Thyroid gland (tissue), 4 donors: ENCODE measurements at regions not wholly inside any gene's neighbourhood (a gene's known extent, or its start where the extent isn't known, plus 50 kb on each side); places are given as distances from the start of the nearest gene placed in this dataset.

Experiments used
- DNase-seq, 2 donors: peaks; one replicate each; pipeline ENCODE4 v3.0.0-alpha.2; 2019
- H3K27ac ChIP-seq, 3 donors: fragments of 200-600 bp; sonication (generic); 1 replicate in 2 of 3; 2 replicates in 1 of 3; pipeline ENCODE4 v1.5.1; 2016 to 2019; ENCODE audit warnings: mild to moderate bottlenecking in 1 of 3, moderate library complexity in 1 of 3
- H3K27me3 ChIP-seq: fragments of 200-600 bp; sonication (generic); one replicate; pipeline ENCODE4 v1.5.1; 2019
- H3K36me3 ChIP-seq, 2 donors: fragments of 200-600 bp; sonication (generic); one replicate each; pipeline ENCODE4 v1.5.1; 2016 to 2019
- H3K4me1 ChIP-seq, 2 donors: fragments of 200-600 bp; sonication (generic); one replicate each; pipeline ENCODE4 v1.5.1; 2017 to 2019
- H3K4me3 ChIP-seq, 3 donors: fragments of 200-600 bp; sonication (generic); replicated peaks in 1 of 3; 1 replicate in 2 of 3; 2 replicates in 1 of 3; pipeline ENCODE4 v1.5.1; 2016; ENCODE audit warnings: mild to moderate bottlenecking in 1 of 3
- H3K9me3 ChIP-seq: fragments of 200-600 bp; sonication (generic); one replicate; pipeline ENCODE4 v1.5.1; 2017
- CTCF ChIP-seq, 6 experiments: fragments of 200-600 bp in 3 of 6; fragments of 450-650 bp in 3 of 6; sonication (generic) in 3 of 6; IDR thresholded peaks; one replicate each; pipeline ENCODE4 v1.5.1; 2016 to 2019; ENCODE audit warnings: antibody characterized with exemption in 6 of 6, mild to moderate bottlenecking in 2 of 6, inconsistent platforms in 1 of 6, moderate library complexity in 1 of 6
- POLR2A ChIP-seq, 2 donors: fragments of 450-650 bp; IDR thresholded peaks; one replicate each; pipeline ENCODE4 v1.6.1; 2017; ENCODE audit warnings: antibody characterized with exemption in 2 of 2, mild to moderate bottlenecking in 2 of 2, moderate library complexity in 1 of 2
- WGBS, 2 donors: methylation state at CpG; one replicate each; pipeline ENCODE4 v1.1.5; 2017; 5-methylcytosine and 5-hydroxymethylcytosine counted together
- intact Hi-C: fragments of 100-400 bp; cut with DNase I; formaldehyde crosslinking; loops from one replicate; pipeline ENCODE4 v1.15.1; 2023

- Histone ChIP-seq H3K9me3 (no peaks in the 10 kb centered on the region), H3K4me3 (no peak overlapping the region), H3K27me3 (no peaks in the 10 kb centered on the region), H3K4me1 (peaks cover 0 to 8% of the 10 kb centered on the region in 2 donors), H3K27ac (peak overlapping the region; percentile 34 to 82 (median 70)), H3K36me3 (no peaks in the 10 kb centered on the region)
- peak; percentile 99 to 100 for DNase-seq
- 26 to 31% methylated on average over 8 of the region's 8 CpGs for WGBS, 2 donors
- intact Hi-C loops, result no loop called here
- TF ChIP-seq CTCF (IDR thresholded peaks at IDR 0.05) (no peak), POLR2A (IDR thresholded peaks at IDR 0.05) (no peak)
Observed at GRCh38 chr16:73572135-73572828, 524.4 kb upstream of the ZFHX3 start.

- no peak overlapping the region for H3K4me3 ChIP-seq
- no peaks in the 10 kb centered on the region for H3K36me3 ChIP-seq
- no peak overlapping the region for H3K27ac ChIP-seq
- 82 to 83% methylated on average over 9 of the region's 9 CpGs for WGBS, 2 donors
- DNase-seq, result no peak
- no peak for TF ChIP-seq CTCF (IDR thresholded peaks at IDR 0.05)
- no peak for TF ChIP-seq POLR2A (IDR thresholded peaks at IDR 0.05)
- H3K27me3 ChIP-seq, result no peaks in the 10 kb centered on the region
- H3K4me1 ChIP-seq, result peaks cover 0 to 8% of the 10 kb centered on the region in 2 donors
- no peaks in the 10 kb centered on the region for H3K9me3 ChIP-seq
- intact Hi-C loops, result no loop called here
Observed at GRCh38 chr16:73569266-73569980, 521.5 kb upstream of the ZFHX3 start.

GRCh38 chr16:73568769-73569168 is 520.8 kb upstream of the ZFHX3 start:
- no peak for TF ChIP-seq POLR2A (IDR thresholded peaks at IDR 0.05)
- no peak for TF ChIP-seq CTCF (IDR thresholded peaks at IDR 0.05)
- Histone ChIP-seq H3K9me3 (no peaks in the 10 kb centered on the region), H3K4me1 (peaks cover 0 to 8% of the 10 kb centered on the region in 2 donors), H3K4me3 (no peak overlapping the region), H3K27me3 (no peaks in the 10 kb centered on the region), H3K36me3 (no peaks in the 10 kb centered on the region), H3K27ac (no peak overlapping the region)
- intact Hi-C loops, result no loop called here
- DNase-seq, result no peak
- 81 to 93% methylated on average over 9 to 10 of the region's 10 CpGs for WGBS, 2 donors

- DNase-seq, result no peak
- 93 to 94% methylated on average over 2 to 3 of the region's 3 CpGs for WGBS, 2 donors
- Histone ChIP-seq H3K9me3 (no peaks in the 10 kb centered on the region), H3K4me1 (no peaks in the 10 kb centered on the region), H3K27ac (no peak overlapping the region), H3K4me3 (no peak overlapping the region), H3K36me3 (no peaks in the 10 kb centered on the region), H3K27me3 (no peaks in the 10 kb centered on the region)
- intact Hi-C loops, result no loop called here
- TF ChIP-seq CTCF (IDR thresholded peaks at IDR 0.05) (no peak), POLR2A (IDR thresholded peaks at IDR 0.05) (no peak)
Observed at GRCh38 chr16:73565925-73566324, 518.0 kb upstream of the ZFHX3 start.

- no peak overlapping the region for H3K4me3 ChIP-seq
- H3K27me3 ChIP-seq, result no peaks in the 10 kb centered on the region
- H3K4me1 ChIP-seq, result no peaks in the 10 kb centered on the region
- H3K27ac ChIP-seq, result no peak overlapping the region
- no peak for TF ChIP-seq POLR2A (IDR thresholded peaks at IDR 0.05)
- peak in 3 of 6 experiments; percentile 25 to 44 (median 39) for TF ChIP-seq CTCF (IDR thresholded peaks at IDR 0.05)
- WGBS, 2 donors, result 59 to 61% methylated on average over 7 of the region's 7 CpGs
- no peak for DNase-seq
- H3K36me3 ChIP-seq, result no peaks in the 10 kb centered on the region
- no peaks in the 10 kb centered on the region for H3K9me3 ChIP-seq
- intact Hi-C loops, result no loop called here
Observed at GRCh38 chr16:73565263-73565662, 517.3 kb upstream of the ZFHX3 start.
